Small intestine (tissue), 7 donors: ENCODE measurements at regions not wholly inside any gene's neighbourhood (a gene's known extent, or its start where the extent isn't known, plus 50 kb on each side); places are given as distances from the start of the nearest gene placed in this dataset.
"Not testable (repeated sequence)": the region's sequence is repeated elsewhere in the genome, so short reads cannot be mapped to it uniquely, and the experiment has no call there.

Experiments used
- DNase-seq, 2 donors: peaks; one replicate each; pipeline versions ENCODE4 v3.0.0 to v3.0.0-alpha.2; 2013
- FAIRE-seq: peaks from 2 replicates; lab custom pipeline; 2012; peaks lifted over from hg19 to GRCh38; lab: Jason Lieb, UNC
- H3K27ac ChIP-seq, 3 donors: one replicate each; pipeline ENCODE4 v1.5.1; 2013; ENCODE audit warnings: low read length in 2 of 3, mild to moderate bottlenecking in 2 of 3, control low read depth in 1 of 3, inconsistent platforms in 1 of 3, low read depth in 1 of 3, moderate library complexity in 1 of 3
- H3K27me3 ChIP-seq, 3 donors: one replicate each; pipeline ENCODE4 v1.6.1; 2013; ENCODE audit warnings: low read length in 3 of 3, inconsistent platforms in 1 of 3; ENCODE audit not compliant: control insufficient read depth in 3 of 3, insufficient read depth in 3 of 3
- H3K36me3 ChIP-seq, 3 donors: one replicate each; pipeline ENCODE4 v1.6.1; 2013; ENCODE audit warnings: low read length in 3 of 3, inconsistent platforms in 1 of 3, low read depth in 1 of 3, mild to moderate bottlenecking in 1 of 3, moderate library complexity in 1 of 3; ENCODE audit not compliant: control insufficient read depth in 3 of 3, insufficient read depth in 2 of 3
- H3K4me1 ChIP-seq, 3 donors: one replicate each; pipeline ENCODE4 v1.6.1; 2013; ENCODE audit warnings: low read length in 2 of 3, inconsistent platforms in 1 of 3, low read depth in 1 of 3, mild to moderate bottlenecking in 1 of 3, moderate library complexity in 1 of 3; ENCODE audit not compliant: control insufficient read depth in 3 of 3, insufficient read depth in 2 of 3
- H3K4me3 ChIP-seq, 3 donors: one replicate each; pipeline ENCODE4 v1.5.1; 2013; ENCODE audit warnings: low read length in 3 of 3, control low read depth in 1 of 3, inconsistent platforms in 1 of 3, low read depth in 1 of 3, mild to moderate bottlenecking in 1 of 3, moderate library complexity in 1 of 3
- H3K9me3 ChIP-seq, 2 donors: one replicate each; pipeline ENCODE4 v1.6.1; 2013; ENCODE audit warnings: low read depth in 1 of 2, low read length in 1 of 2; ENCODE audit not compliant: control insufficient read depth in 2 of 2, insufficient read depth in 1 of 2
- WGBS, 3 donors: extraction: QIAGEN DNeasy Blood & Tissue Kit; methylation state at CpG; one replicate each; pipeline ENCODE4 v1.1.7; 2013; 5-methylcytosine and 5-hydroxymethylcytosine counted together
- donor health status: healthy with polysubstance abuse.
- donor health status: control.
- donor health status: control.
- donor health status: Bipolar disorder and iron deficiency.
- donor health status: healthy.

GRCh38 chr16:88250381-88250780, 132.4 kb upstream of the ZNF469 start:
- DNase-seq, FAIRE-seq, H3K4me1 ChIP-seq, H3K27me3 ChIP-seq, H3K27ac ChIP-seq, H3K9me3 ChIP-seq, H3K4me3 ChIP-seq, H3K36me3 ChIP-seq: not testable (repeated sequence)
- WGBS, 3 donors = 76 to 87% (median 86%) methylated on average over 5 of the region's 5 CpGs

GRCh38 chr16:88252057-88252794, 130.5 kb upstream of the ZNF469 start:
- H3K9me3 ChIP-seq, H3K27me3 ChIP-seq, H3K4me1 ChIP-seq, H3K36me3 ChIP-seq, DNase-seq, H3K4me3 ChIP-seq, H3K27ac ChIP-seq, FAIRE-seq: not testable (repeated sequence)
- WGBS, 3 donors = 22 to 39% (median 33%) methylated on average over 3 to 4 of the region's 7 CpGs

- H3K27ac ChIP-seq, FAIRE-seq, H3K9me3 ChIP-seq, DNase-seq, H3K4me3 ChIP-seq, H3K27me3 ChIP-seq, H3K36me3 ChIP-seq: not testable (repeated sequence)
- peaks cover 0 to 13% (median 2%) of the 10 kb centered on the region in 3 donors for H3K4me1 ChIP-seq
- 88 to 94% (median 92%) methylated on average over 2 of the region's 2 CpGs for WGBS, 3 donors
Measured at GRCh38 chr16:88258141-88258540, 124.6 kb upstream of the ZNF469 start.

- not testable (repeated sequence) for H3K27me3 ChIP-seq, H3K27ac ChIP-seq, FAIRE-seq, DNase-seq, H3K4me3 ChIP-seq, H3K9me3 ChIP-seq, H3K36me3 ChIP-seq
- 18 to 20% (median 19%) methylated on average over 20 to 32 of the region's 32 CpGs for WGBS, 3 donors
- H3K4me1 ChIP-seq = peaks cover 0 to 17% (median 3%) of the 10 kb centered on the region in 3 donors
Measured at GRCh38 chr16:88258764-88259525, 123.8 kb upstream of the ZNF469 start.

- FAIRE-seq, H3K27ac ChIP-seq, H3K4me3 ChIP-seq, H3K27me3 ChIP-seq, DNase-seq, H3K36me3 ChIP-seq, H3K9me3 ChIP-seq: not testable (repeated sequence)
- whole genome bisulfite sequencing, 3 donors = 70 to 76% (median 73%) methylated on average over 10 of the region's 10 CpGs
- peaks cover 0 to 20% (median 5%) of the 10 kb centered on the region in 3 donors for H3K4me1 ChIP-seq
Measured at GRCh38 chr16:88259538-88259937, 123.2 kb upstream of the ZNF469 start.

GRCh38 chr16:88260146-88260545, 122.6 kb upstream of the ZNF469 start:
- 92 to 95% (median 93%) methylated on average over 17 of the region's 17 CpGs for WGBS, 3 donors
- FAIRE-seq, H3K27ac ChIP-seq, DNase-seq, H3K27me3 ChIP-seq, H3K9me3 ChIP-seq, H3K36me3 ChIP-seq, H3K4me3 ChIP-seq: not testable (repeated sequence)
- peaks cover 0 to 24% (median 8%) of the 10 kb centered on the region in 3 donors for H3K4me1 ChIP-seq

- not testable (repeated sequence) for H3K36me3 ChIP-seq, H3K27ac ChIP-seq, DNase-seq, H3K27me3 ChIP-seq, H3K9me3 ChIP-seq, H3K4me3 ChIP-seq, FAIRE-seq
- 89 to 94% (median 93%) methylated on average over 24 to 26 of the region's 26 CpGs for WGBS, 3 donors
- peaks cover 0 to 24% (median 8%) of the 10 kb centered on the region in 3 donors for H3K4me1 ChIP-seq
Measured at GRCh38 chr16:88260881-88261665, 121.7 kb upstream of the ZNF469 start.
